NOMO-1 treated with DMSO at 0.1 percent for 48 hours (cell line): ENCODE measurements at regions not wholly inside any gene's neighbourhood (a gene's known extent, or its start where the extent isn't known, plus 50 kb on each side); places are given as distances from the start of the nearest gene placed in this dataset.

Source experiments
- DNase-seq: peaks from one replicate; lab custom pipeline; 2025; ENCODE audit not compliant: unreplicated experiment; lab: John Stamatoyannopoulos, UW

DNA sequence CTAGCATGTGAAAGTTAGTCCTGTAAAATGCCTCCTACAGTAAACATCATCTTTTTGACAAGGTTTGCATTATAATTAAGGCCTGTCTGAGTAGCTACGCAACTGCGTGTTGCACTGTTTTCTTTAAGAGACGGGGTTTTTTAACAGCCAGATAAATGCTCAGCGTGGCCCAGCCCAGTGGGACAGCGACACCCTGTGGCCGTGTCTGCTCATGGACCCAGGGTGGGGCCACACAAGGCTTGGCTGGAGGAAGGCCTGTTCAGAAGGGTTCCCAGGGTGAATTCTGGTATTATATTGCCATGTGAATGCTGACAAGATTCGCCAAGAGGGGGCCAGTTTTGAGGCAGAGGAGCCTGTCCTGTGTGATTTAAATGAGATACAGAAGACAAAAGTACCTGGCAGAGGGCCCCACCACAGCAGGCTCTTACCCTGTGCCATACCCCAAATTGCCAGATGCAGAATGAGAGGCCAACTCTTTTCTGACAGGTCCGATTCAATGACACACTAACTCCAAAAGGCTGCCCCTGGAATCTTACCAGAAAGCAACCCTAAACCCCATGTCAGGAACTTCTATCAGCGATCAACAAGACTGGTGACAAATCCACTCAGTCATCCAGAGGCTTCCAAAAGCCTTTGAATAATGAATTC is 65.9 kb upstream of the IRX6 start:
- DNase-seq, result peak; percentile 68

DNA sequence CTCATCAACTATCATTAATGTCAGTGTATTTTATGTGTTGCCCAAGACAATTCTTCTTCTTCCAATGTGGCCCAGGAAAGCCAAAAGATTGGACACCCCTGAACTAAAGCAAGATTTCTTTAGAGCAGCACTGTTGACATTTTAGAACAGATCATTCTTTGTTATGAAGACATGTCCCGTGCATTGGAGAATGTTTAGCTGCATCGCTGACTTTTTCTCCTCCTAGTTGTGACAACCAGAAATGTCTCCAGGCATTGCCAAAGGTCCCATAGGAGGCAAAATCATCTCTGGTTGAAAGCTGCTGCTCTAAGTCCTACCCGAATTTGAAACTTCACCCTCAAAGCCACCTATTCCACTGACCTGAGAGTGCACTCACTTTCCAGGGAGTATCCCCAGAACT is 62.7 kb upstream of the IRX6 start:
- no peak for DNase-seq

DNA sequence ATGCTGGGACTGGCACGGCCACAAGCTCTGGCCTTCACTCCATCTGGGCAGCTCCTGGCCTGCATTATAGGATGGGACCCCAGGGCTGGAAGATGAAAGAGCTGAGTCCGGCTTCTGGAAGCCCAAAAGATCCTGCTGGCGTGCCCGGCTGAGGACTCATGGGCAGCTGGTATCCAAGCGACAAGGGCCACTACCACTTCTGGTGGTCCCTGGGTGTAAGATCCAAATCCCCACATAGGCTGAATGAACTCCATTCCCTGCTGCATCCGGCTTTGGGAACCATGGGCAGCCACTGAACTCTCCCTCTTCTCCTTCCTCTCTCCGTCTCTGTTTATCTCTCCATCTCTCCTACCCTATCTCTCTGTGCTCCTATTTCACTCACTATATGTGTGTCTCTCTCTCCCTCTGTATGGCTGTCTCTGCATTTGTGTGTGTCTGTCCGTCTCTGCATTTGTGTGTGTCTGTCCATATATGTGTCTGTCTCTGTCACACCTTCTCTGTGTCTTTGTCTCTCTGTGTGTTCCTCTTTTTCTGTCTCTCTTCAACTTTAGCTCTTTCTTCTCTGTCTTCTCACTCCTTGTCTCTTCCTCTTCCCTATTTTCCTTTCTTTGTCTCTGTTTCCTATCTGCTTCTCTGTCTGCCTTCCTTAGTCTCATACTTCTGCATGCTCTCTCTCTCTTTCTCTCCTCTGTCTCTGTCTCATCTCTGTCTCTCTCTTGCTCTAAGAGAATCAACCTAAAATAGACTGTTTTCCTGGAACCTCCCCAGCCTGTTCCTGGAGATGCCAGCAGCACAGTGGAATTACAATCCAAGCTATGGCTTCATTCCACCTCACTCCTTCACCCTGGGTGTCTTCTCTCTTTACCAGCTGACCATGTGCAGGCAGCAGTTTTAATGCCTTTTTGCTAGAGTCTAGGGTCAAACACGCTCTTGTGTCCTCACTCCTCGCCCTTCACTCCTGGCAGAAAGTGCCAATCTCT is 60.4 kb upstream of the IRX6 start:
- no peak for DNase-seq

DNA sequence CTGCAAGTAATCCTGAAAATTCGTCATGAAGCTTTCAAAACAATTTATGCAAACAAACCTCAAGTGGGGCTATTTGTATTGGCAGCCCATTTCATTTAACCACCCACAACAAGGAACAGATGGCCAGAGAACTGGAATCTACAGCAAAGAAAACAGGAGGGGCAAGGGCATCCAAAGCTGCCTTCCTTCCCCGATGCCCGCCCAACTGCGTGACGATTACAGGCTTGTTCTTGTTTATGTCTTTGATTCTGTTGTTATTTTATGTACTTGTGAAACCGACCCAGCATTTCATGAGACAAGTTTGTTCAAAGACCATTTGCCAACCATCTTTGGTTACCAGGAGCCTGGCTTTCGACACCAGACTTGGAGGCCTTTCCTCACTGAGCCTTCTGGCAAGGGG is 59.1 kb upstream of the IRX6 start:
- DNase-seq, result no peak

DNA sequence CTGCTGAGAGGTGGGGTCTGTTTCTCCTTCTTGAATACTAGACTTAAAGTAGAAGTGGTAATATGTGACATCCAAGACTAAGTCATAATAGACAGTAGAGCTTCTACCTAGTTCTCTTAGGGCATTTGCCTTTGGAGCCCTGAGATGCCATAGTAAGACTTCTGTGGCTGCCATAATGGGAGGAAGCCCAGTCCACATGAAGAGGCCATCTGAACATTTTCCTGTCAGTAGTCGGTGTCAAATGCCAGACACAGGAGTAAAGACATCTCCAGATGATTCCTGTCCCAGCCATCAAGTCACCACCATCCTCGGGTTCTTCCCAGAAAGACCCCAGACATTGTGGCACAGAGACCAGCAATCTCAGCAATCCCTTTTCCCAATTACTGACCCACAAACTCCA is 58.1 kb upstream of the IRX6 start:
- no peak for DNase-seq

DNA sequence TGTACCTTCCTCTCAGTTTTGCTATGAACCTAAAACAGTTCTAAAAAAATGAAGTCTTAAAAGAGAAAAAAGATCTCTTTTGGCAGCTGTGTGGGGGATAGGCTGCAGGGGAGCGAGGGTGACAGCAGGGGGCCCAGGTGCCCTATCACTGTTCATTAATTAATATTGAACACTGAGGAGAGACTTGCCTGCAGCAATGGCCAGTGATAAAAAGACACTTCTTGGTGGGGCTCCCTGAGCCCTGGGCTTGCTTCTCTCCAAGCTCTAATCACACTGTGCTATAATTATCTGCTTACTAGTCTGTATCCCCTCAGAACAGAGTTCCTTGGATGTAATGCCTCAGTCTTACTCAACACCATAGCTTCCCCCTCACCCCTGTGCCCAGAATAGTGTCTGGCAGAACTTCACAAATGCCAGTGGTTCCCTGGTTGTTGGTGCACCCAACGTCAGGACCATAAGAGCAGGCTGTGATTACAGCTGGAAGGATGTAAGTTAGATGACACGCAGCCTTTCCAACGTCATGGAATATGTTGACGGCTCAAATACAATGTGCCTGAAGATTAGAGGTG is 52.0 kb upstream of the IRX6 start:
- DNase-seq, result no peak

DNA sequence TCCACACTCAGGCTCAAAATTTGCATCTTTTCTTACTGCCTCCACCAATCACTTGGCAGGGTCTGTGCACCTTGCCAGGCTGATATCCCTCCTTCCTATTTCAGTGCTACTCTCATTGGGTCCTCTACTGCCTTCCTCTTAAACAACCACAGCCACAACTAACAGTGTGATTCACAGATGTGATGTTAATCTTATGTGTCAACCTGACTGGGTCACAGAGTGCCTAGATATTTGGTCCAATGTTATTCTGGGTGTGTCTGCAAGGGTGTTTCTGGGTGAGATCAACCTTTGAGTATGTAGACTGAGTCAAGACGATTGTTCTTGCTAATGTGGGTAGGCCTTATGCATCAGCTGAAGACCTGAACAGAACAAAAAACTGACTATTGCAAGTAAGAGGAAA is 51.3 kb upstream of the IRX6 start:
- DNase-seq, result no peak

DNA sequence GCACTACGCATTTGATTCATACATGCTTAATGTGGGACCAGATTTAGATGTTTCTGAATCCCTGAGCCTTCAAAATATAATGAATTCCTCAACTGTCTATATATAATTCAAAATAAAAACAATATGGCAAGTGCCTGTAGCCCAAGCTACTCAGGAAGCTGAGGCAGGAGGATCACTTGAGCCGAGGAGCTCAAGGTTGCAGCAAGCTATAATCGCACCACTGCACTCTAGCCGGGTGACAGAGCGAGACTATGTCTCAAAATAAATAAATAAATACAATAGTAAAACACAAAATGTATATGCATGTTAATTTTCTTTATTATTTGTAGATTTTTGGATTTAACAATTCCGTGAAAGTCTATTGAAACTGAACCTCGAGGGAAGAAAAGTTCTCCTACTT is 50.6 kb upstream of the IRX6 start:
- no peak for DNase-seq

DNA sequence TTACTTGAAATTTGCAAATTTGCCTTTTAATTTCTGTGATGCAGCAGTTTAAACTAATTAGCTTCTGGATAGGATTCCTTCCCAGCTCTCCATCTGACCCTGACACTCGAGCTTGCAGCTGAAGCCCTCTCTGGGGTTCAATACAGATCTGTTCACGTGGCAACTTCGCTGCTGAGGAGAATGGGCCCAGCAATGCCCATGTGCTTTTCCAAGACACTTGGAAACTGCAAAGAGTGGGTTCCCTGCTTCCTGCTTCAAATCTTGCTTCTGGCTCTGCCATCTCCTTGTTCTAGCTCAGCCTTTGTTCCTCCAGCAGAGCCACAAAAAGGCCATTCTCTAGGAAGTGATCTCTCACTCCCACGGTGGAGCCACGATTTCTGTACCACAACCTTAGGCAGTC is 50.0 kb upstream of the IRX6 start:
- no peak for DNase-seq
